ENCODE measurements at regions not wholly inside any gene's neighbourhood (a gene's known extent, or its start where the extent isn't known, plus 50 kb on each side); places are given as distances from the start of the nearest gene placed in this dataset.

GRCh38 chr7:32323712-32324111, 166.5 kb downstream of the LSM5 start:
- no peaks in the 10 kb centered on the region for H3K9me3 ChIP-seq (ENCODE audit: control extremely low read depth in 1 of 5, control insufficient read depth in 4 of 5, insufficient read depth in 2 of 5, low read depth in 1 of 5, low read length in 4 of 5)
- DNase-seq = no peak
- H3K27me3 ChIP-seq (replicated peaks in 2 of 5; ENCODE audit: control insufficient read depth in 4 of 5, insufficient read depth in 5 of 5, low read length in 4 of 5) = peaks cover 0 to 21% (median 11%) of the 10 kb centered on the region in 5 experiments
- H3K4me3 ChIP-seq (ENCODE audit: control insufficient read depth in 1 of 7, extremely low read depth in 1 of 7, insufficient read depth in 4 of 7, low read depth in 2 of 7, low read length in 6 of 7) = no peak overlapping the region
- no peaks in the 10 kb centered on the region for H3K36me3 ChIP-seq (ENCODE audit: control insufficient read depth in 4 of 4, insufficient read depth in 4 of 4, low read length in 3 of 4)
- ChIA-PET POLR2A (interaction anchor here (0.6 kb wide), 1 partner anchor 56 kb away, joined by 3 read pairs; no protein-coding TSS in a partner anchor), CTCF (interaction anchor here (1.5 kb wide), 1 partner anchor 117 kb away, joined by 3 read pairs; no protein-coding TSS in a partner anchor)
- H3K4me1 ChIP-seq (ENCODE audit: control extremely low read depth in 1 of 4, control insufficient read depth in 4 of 4, insufficient read depth in 4 of 4, low read length in 3 of 4) = peaks cover 0 to 5% (median 1%) of the 10 kb centered on the region in 4 experiments
- H3K27ac ChIP-seq (ENCODE audit: insufficient read depth in 1 of 2, low read depth in 1 of 2, low read length in 2 of 2, poor library complexity in 1 of 2, severe bottlenecking in 2 of 2) = no peak overlapping the region
- 100% methylated on average over 2 of the region's 3 CpGs for WGBS (ENCODE audit: insufficient coverage)

DNA sequence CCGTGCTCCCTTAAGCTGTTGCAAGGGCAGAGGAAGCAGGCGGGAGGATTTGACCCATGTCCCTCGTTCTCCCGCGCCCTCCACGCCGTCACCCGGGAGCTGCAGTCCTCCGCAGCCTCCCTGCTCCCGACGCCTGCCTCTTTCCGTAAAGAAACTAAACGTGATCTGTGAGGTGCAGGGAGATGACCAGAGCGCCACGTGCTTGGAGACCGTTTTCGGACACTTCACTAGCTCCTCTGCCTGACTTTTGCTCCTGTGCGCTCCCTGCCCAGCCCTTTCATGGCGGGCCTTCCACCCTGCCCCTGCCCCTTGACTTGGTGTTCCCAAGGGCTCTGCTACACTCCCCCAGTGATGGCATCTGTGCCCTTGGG, 171.2 kb downstream of the LSM5 start:
- POLR2A ChIA-PET = interaction anchor here (0.6 kb wide), 1 partner anchor 19 kb away, joined by 3 read pairs; no protein-coding TSS in a partner anchor
- DNase-seq = no peak
- H3K9me3 ChIP-seq (ENCODE audit: control extremely low read depth in 1 of 5, control insufficient read depth in 4 of 5, insufficient read depth in 2 of 5, low read depth in 1 of 5, low read length in 4 of 5) = no peaks in the 10 kb centered on the region
- CTCF ChIA-PET = no interaction called here
- H3K27ac ChIP-seq (ENCODE audit: insufficient read depth in 1 of 2, low read depth in 1 of 2, low read length in 2 of 2, poor library complexity in 1 of 2, severe bottlenecking in 2 of 2) = no peak overlapping the region
- no peaks in the 10 kb centered on the region for H3K36me3 ChIP-seq (ENCODE audit: control insufficient read depth in 4 of 4, insufficient read depth in 4 of 4, low read length in 3 of 4)
- peak overlapping the region in 3 of 7 experiments; percentile 25 to 56 (median 34) for H3K4me3 ChIP-seq (ENCODE audit: control insufficient read depth in 1 of 7, extremely low read depth in 1 of 7, insufficient read depth in 4 of 7, low read depth in 2 of 7, low read length in 6 of 7)
- peaks cover 2 to 33% (median 12%) of the 10 kb centered on the region in 5 experiments for H3K27me3 ChIP-seq (replicated peaks in 2 of 5; ENCODE audit: control insufficient read depth in 4 of 5, insufficient read depth in 5 of 5, low read length in 4 of 5)
- peaks cover 0 to 12% (median 7%) of the 10 kb centered on the region in 4 experiments for H3K4me1 ChIP-seq (ENCODE audit: control extremely low read depth in 1 of 4, control insufficient read depth in 4 of 4, insufficient read depth in 4 of 4, low read length in 3 of 4)
- 43% methylated on average over 19 of the region's 19 CpGs for WGBS (ENCODE audit: insufficient coverage)

DNA sequence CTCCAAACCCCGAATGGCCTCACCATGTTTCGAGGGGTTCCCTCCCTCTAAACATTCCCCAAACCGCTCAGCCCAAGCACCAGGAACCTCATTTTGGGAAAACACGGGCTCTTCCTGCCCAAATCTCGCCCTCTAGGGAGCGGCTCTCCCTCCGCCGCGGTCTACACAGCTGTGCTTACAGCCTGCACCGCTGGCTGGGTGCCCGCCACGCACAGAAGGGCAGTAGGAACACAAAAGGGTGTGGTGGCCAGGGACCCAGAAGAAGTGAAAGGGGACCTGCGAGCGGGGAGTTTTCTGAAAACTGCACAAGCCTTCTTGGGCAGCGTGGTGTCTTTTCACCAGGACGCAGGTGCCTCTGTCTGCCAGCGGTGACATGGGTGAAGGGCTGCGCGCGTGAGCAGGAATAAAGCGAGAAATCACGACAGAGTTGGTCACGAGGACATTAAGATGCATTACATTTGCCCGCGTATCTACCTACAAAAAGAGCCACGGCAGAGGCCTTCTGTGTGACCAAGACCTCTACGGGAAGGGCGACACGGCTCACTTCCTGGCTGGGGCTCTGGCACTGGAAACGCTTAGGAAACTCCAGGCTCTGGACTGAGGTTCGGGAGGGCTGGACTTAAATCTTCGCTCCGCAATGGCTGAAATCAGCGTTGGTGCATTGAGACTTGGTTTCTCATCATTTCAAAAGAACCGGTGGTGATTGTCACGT, 171.7 kb downstream of the LSM5 start:
- H3K9me3 ChIP-seq (ENCODE audit: control extremely low read depth in 1 of 5, control insufficient read depth in 4 of 5, insufficient read depth in 2 of 5, low read depth in 1 of 5, low read length in 4 of 5) = no peaks in the 10 kb centered on the region
- H3K36me3 ChIP-seq (ENCODE audit: control insufficient read depth in 4 of 4, insufficient read depth in 4 of 4, low read length in 3 of 4) = no peaks in the 10 kb centered on the region
- WGBS (ENCODE audit: insufficient coverage) = 17% methylated on average over 34 of the region's 36 CpGs
- ChIA-PET CTCF (interaction anchor here (1.0 kb wide), 1 partner anchor 14 kb away, joined by 3 read pairs; no protein-coding TSS in a partner anchor), POLR2A (no interaction called here)
- H3K27ac ChIP-seq (ENCODE audit: insufficient read depth in 1 of 2, low read depth in 1 of 2, low read length in 2 of 2, poor library complexity in 1 of 2, severe bottlenecking in 2 of 2) = no peak overlapping the region
- H3K4me3 ChIP-seq (ENCODE audit: control insufficient read depth in 1 of 7, extremely low read depth in 1 of 7, insufficient read depth in 4 of 7, low read depth in 2 of 7, low read length in 6 of 7) = peak overlapping the region in 3 of 7 experiments; percentile 34 to 58 (median 56)
- peak in 2 of 3 donors; percentile 42 to 43 for DNase-seq
- H3K4me1 ChIP-seq (ENCODE audit: control extremely low read depth in 1 of 4, control insufficient read depth in 4 of 4, insufficient read depth in 4 of 4, low read length in 3 of 4) = peaks cover 0 to 12% (median 7%) of the 10 kb centered on the region in 4 experiments
- peaks cover 2 to 33% (median 12%) of the 10 kb centered on the region in 5 experiments for H3K27me3 ChIP-seq (replicated peaks in 2 of 5; ENCODE audit: control insufficient read depth in 4 of 5, insufficient read depth in 5 of 5, low read length in 4 of 5)

DNA sequence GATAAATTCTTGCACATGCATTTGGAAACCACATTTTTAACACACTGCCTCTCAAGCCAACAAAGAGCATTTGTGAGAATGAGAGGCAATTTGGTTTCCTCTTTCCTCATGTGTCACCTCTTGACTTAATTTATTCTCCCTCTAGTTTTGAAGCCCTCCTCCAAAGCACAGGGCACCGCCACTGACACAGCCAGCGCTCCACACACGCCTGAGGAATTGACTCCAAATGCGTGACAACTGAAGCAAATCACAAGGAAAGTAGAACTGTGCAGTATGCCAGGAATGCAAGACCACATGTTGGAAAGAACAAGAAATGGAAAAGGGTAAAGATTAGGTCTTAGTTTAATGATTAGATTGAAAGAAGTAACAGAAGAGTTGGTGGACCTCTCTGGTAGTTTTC, 173.3 kb downstream of the LSM5 start:
- H3K36me3 ChIP-seq (ENCODE audit: control insufficient read depth in 4 of 4, insufficient read depth in 4 of 4, low read length in 3 of 4) = no peaks in the 10 kb centered on the region
- no peak overlapping the region for H3K27ac ChIP-seq (ENCODE audit: insufficient read depth in 1 of 2, low read depth in 1 of 2, low read length in 2 of 2, poor library complexity in 1 of 2, severe bottlenecking in 2 of 2)
- ChIA-PET CTCF (no interaction called here), POLR2A (no interaction called here)
- H3K4me3 ChIP-seq (ENCODE audit: control insufficient read depth in 1 of 7, extremely low read depth in 1 of 7, insufficient read depth in 4 of 7, low read depth in 2 of 7, low read length in 6 of 7) = no peak overlapping the region
- WGBS (ENCODE audit: insufficient coverage) = 4% methylated on average over 4 of the region's 4 CpGs
- H3K4me1 ChIP-seq (ENCODE audit: control extremely low read depth in 1 of 4, control insufficient read depth in 4 of 4, insufficient read depth in 4 of 4, low read length in 3 of 4) = peaks cover 0 to 12% (median 7%) of the 10 kb centered on the region in 4 experiments
- DNase-seq = peak in 2 of 3 donors; percentile 49 to 59
- peaks cover 2 to 33% (median 12%) of the 10 kb centered on the region in 5 experiments for H3K27me3 ChIP-seq (replicated peaks in 2 of 5; ENCODE audit: control insufficient read depth in 4 of 5, insufficient read depth in 5 of 5, low read length in 4 of 5)
- no peaks in the 10 kb centered on the region for H3K9me3 ChIP-seq (ENCODE audit: control extremely low read depth in 1 of 5, control insufficient read depth in 4 of 5, insufficient read depth in 2 of 5, low read depth in 1 of 5, low read length in 4 of 5)

- H3K27ac ChIP-seq (ENCODE audit: insufficient read depth in 1 of 2, low read depth in 1 of 2, low read length in 2 of 2, poor library complexity in 1 of 2, severe bottlenecking in 2 of 2) = no peak overlapping the region
- POLR2A ChIA-PET = no interaction called here
- no peaks in the 10 kb centered on the region for H3K9me3 ChIP-seq (ENCODE audit: control extremely low read depth in 1 of 5, control insufficient read depth in 4 of 5, insufficient read depth in 2 of 5, low read depth in 1 of 5, low read length in 4 of 5)
- peaks cover 0 to 12% (median 7%) of the 10 kb centered on the region in 4 experiments for H3K4me1 ChIP-seq (ENCODE audit: control extremely low read depth in 1 of 4, control insufficient read depth in 4 of 4, insufficient read depth in 4 of 4, low read length in 3 of 4)
- no CpG with 5 or more reads among the region's 2 CpGs for WGBS (ENCODE audit: insufficient coverage)
- CTCF ChIA-PET = interaction anchor here (0.9 kb wide), 1 partner anchor 24 kb away, joined by 3 read pairs; no protein-coding TSS in a partner anchor
- peak in 2 of 3 donors; percentile 31 to 57 for DNase-seq
- H3K36me3 ChIP-seq (ENCODE audit: control insufficient read depth in 4 of 4, insufficient read depth in 4 of 4, low read length in 3 of 4) = no peaks in the 10 kb centered on the region
- peaks cover 2 to 22% (median 9%) of the 10 kb centered on the region in 5 experiments for H3K27me3 ChIP-seq (replicated peaks in 2 of 5; ENCODE audit: control insufficient read depth in 4 of 5, insufficient read depth in 5 of 5, low read length in 4 of 5)
- no peak overlapping the region for H3K4me3 ChIP-seq (ENCODE audit: control insufficient read depth in 1 of 7, extremely low read depth in 1 of 7, insufficient read depth in 4 of 7, low read depth in 2 of 7, low read length in 6 of 7)
These were observed 175.4 kb downstream of the LSM5 start for GRCh38 chr7:32314761-32315160.

DNA sequence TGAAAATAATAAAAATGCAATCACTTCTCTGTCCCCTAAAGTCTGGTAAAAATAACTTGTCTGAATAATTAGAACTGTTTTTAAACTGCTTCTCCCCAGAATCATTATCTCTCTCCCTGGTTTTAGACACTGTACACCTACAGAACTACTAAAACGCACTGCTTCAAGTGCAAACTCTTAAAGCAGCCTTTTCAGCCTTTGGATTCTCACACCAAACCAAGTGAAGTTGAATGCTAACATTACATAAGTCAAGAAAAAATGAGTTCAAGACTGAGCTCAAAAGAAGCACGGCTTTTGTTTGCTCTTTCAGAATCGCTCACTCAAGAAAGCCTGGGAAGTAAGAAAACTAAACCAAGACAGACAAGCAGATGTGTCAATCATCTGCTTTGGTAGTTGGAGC, 188.8 kb downstream of the LSM5 start:
- H3K27ac ChIP-seq (ENCODE audit: insufficient read depth in 1 of 2, low read depth in 1 of 2, low read length in 2 of 2, poor library complexity in 1 of 2, severe bottlenecking in 2 of 2) = no peak overlapping the region
- WGBS (ENCODE audit: insufficient coverage) = 96% methylated on average over 3 of the region's 3 CpGs
- peaks cover 0 to 20% (median 15%) of the 10 kb centered on the region in 4 experiments for H3K4me1 ChIP-seq (ENCODE audit: control extremely low read depth in 1 of 4, control insufficient read depth in 4 of 4, insufficient read depth in 4 of 4, low read length in 3 of 4)
- no peaks in the 10 kb centered on the region for H3K36me3 ChIP-seq (ENCODE audit: control insufficient read depth in 4 of 4, insufficient read depth in 4 of 4, low read length in 3 of 4)
- H3K4me3 ChIP-seq (ENCODE audit: control insufficient read depth in 1 of 7, extremely low read depth in 1 of 7, insufficient read depth in 4 of 7, low read depth in 2 of 7, low read length in 6 of 7) = no peak overlapping the region
- ChIA-PET POLR2A (no interaction called here), CTCF (interaction anchor here (4.6 kb wide), 1 partner anchor 92 kb away, joined by 24 read pairs; no protein-coding TSS in a partner anchor)
- peaks cover 0 to 36% (median 9%) of the 10 kb centered on the region in 5 experiments for H3K27me3 ChIP-seq (replicated peaks in 2 of 5; ENCODE audit: control insufficient read depth in 4 of 5, insufficient read depth in 5 of 5, low read length in 4 of 5)
- no peak for DNase-seq
- no peaks in the 10 kb centered on the region for H3K9me3 ChIP-seq (ENCODE audit: control extremely low read depth in 1 of 5, control insufficient read depth in 4 of 5, insufficient read depth in 2 of 5, low read depth in 1 of 5, low read length in 4 of 5)

Measured in common myeloid progenitor, CD34-positive (primary cell).